ENCODE measurements at regions not wholly inside any gene's neighbourhood (a gene's known extent, or its start where the extent isn't known, plus 50 kb on each side); places are given as distances from the start of the nearest gene placed in this dataset.
"Not testable (repeated sequence)": the region's sequence is repeated elsewhere in the genome, so short reads cannot be mapped to it uniquely, and the experiment has no call there.

- H3K36me3 ChIP-seq = no peaks in the 10 kb centered on the region
- DNase-seq = no peak
- H3K27me3 ChIP-seq = no peaks in the 10 kb centered on the region
- no peaks in the 10 kb centered on the region for H3K9me3 ChIP-seq
- no peak overlapping the region for H3K4me3 ChIP-seq
Observed at GRCh38 chr1:163596541-163597258, 274.9 kb downstream of the NUF2 start.

GRCh38 chr1:163604321-163604720 lies 282.6 kb downstream of the NUF2 start:
- H3K36me3 ChIP-seq = no peaks in the 10 kb centered on the region
- H3K27me3 ChIP-seq = no peaks in the 10 kb centered on the region
- no peak for DNase-seq
- no peak overlapping the region for H3K4me3 ChIP-seq
- H3K9me3 ChIP-seq = no peaks in the 10 kb centered on the region

- Histone ChIP-seq H3K27me3 (no peaks in the 10 kb centered on the region), H3K36me3 (no peaks in the 10 kb centered on the region), H3K4me3 (no peak overlapping the region), H3K9me3 (no peaks in the 10 kb centered on the region)
- DNase-seq = no peak
Observed at GRCh38 chr1:163604896-163605295, 283.1 kb downstream of the NUF2 start.

- H3K9me3 ChIP-seq = no peaks in the 10 kb centered on the region
- no peaks in the 10 kb centered on the region for H3K36me3 ChIP-seq
- H3K4me3 ChIP-seq = no peak overlapping the region
- DNase-seq = no peak
- no peaks in the 10 kb centered on the region for H3K27me3 ChIP-seq
Observed at GRCh38 chr1:163608979-163609378, 287.2 kb downstream of the NUF2 start.

GRCh38 chr1:163609858-163610257 lies 288.1 kb downstream of the NUF2 start:
- Histone ChIP-seq H3K36me3 (no peaks in the 10 kb centered on the region), H3K9me3 (no peaks in the 10 kb centered on the region), H3K4me3 (no peak overlapping the region), H3K27me3 (no peaks in the 10 kb centered on the region)
- no peak for DNase-seq

- Histone ChIP-seq H3K36me3 (no peaks in the 10 kb centered on the region), H3K4me3 (no peak overlapping the region), H3K9me3 (no peaks in the 10 kb centered on the region), H3K27me3 (no peaks in the 10 kb centered on the region)
- DNase-seq = no peak
Observed at GRCh38 chr1:163610486-163610885, 288.7 kb downstream of the NUF2 start.

GRCh38 chr1:163614361-163614760 lies 292.6 kb downstream of the NUF2 start:
- no peak for DNase-seq
- H3K27me3 ChIP-seq = no peaks in the 10 kb centered on the region
- H3K4me3 ChIP-seq = no peak overlapping the region
- H3K9me3 ChIP-seq = no peaks in the 10 kb centered on the region
- no peaks in the 10 kb centered on the region for H3K36me3 ChIP-seq

GRCh38 chr1:163628034-163628773 lies 306.4 kb downstream of the NUF2 start:
- H3K9me3 ChIP-seq = peaks cover 3% of the 10 kb centered on the region
- H3K27me3 ChIP-seq = no peaks in the 10 kb centered on the region
- no peak for DNase-seq
- H3K4me3 ChIP-seq = no peak overlapping the region
- H3K36me3 ChIP-seq = no peaks in the 10 kb centered on the region

- no peak for DNase-seq
- Histone ChIP-seq H3K9me3 (peaks cover 4% of the 10 kb centered on the region), H3K27me3 (no peaks in the 10 kb centered on the region), H3K36me3 (no peaks in the 10 kb centered on the region), H3K4me3 (no peak overlapping the region)
Observed at GRCh38 chr1:163632269-163632668, 310.5 kb downstream of the NUF2 start.

GRCh38 chr1:163633366-163633765 lies 311.6 kb downstream of the NUF2 start:
- peaks cover 4% of the 10 kb centered on the region for H3K9me3 ChIP-seq
- H3K4me3 ChIP-seq = no peak overlapping the region
- no peak for DNase-seq
- H3K27me3 ChIP-seq = no peaks in the 10 kb centered on the region
- H3K36me3 ChIP-seq = no peaks in the 10 kb centered on the region

- not testable (repeated sequence) for H3K9me3 ChIP-seq, H3K27me3 ChIP-seq, DNase-seq, H3K36me3 ChIP-seq, H3K4me3 ChIP-seq
Observed at GRCh38 chr1:163645676-163646075, 323.9 kb downstream of the NUF2 start.

- H3K4me3 ChIP-seq = no peak overlapping the region
- no peaks in the 10 kb centered on the region for H3K9me3 ChIP-seq
- no peak for DNase-seq
- H3K27me3 ChIP-seq = no peaks in the 10 kb centered on the region
- no peaks in the 10 kb centered on the region for H3K36me3 ChIP-seq
Observed at GRCh38 chr1:163650624-163651023, 328.9 kb downstream of the NUF2 start.

GRCh38 chr1:163652441-163652840 lies 330.7 kb downstream of the NUF2 start:
- no peaks in the 10 kb centered on the region for H3K27me3 ChIP-seq
- no peaks in the 10 kb centered on the region for H3K9me3 ChIP-seq
- DNase-seq = no peak
- H3K4me3 ChIP-seq = no peak overlapping the region
- no peaks in the 10 kb centered on the region for H3K36me3 ChIP-seq

GRCh38 chr1:163655565-163655964 lies 333.8 kb downstream of the NUF2 start:
- H3K4me3 ChIP-seq = no peak overlapping the region
- DNase-seq = no peak
- H3K9me3 ChIP-seq = no peaks in the 10 kb centered on the region
- H3K36me3 ChIP-seq = no peaks in the 10 kb centered on the region
- H3K27me3 ChIP-seq = no peaks in the 10 kb centered on the region

- no peaks in the 10 kb centered on the region for H3K36me3 ChIP-seq
- H3K9me3 ChIP-seq = no peaks in the 10 kb centered on the region
- DNase-seq = no peak
- H3K27me3 ChIP-seq = no peaks in the 10 kb centered on the region
- H3K4me3 ChIP-seq = no peak overlapping the region
Observed at GRCh38 chr1:163656095-163656759, 334.5 kb downstream of the NUF2 start.

GRCh38 chr1:163657719-163658118 lies 336.0 kb downstream of the NUF2 start:
- Histone ChIP-seq H3K9me3 (no peaks in the 10 kb centered on the region), H3K27me3 (no peaks in the 10 kb centered on the region), H3K4me3 (no peak overlapping the region), H3K36me3 (no peaks in the 10 kb centered on the region)
- DNase-seq = no peak

GRCh38 chr1:163661391-163661790 lies 339.6 kb downstream of the NUF2 start:
- no peak for DNase-seq

More at GRCh38 chr1:163661391-163661790, 339.6 kb downstream of the NUF2 start:
- Histone ChIP-seq H3K9me3 (no peaks in the 10 kb centered on the region), H3K27me3 (no peaks in the 10 kb centered on the region), H3K4me3 (no peak overlapping the region), H3K36me3 (no peaks in the 10 kb centered on the region)

Measured in MG63 (cell line).